ENCODE measurements at regions not wholly inside any gene's neighbourhood (a gene's known extent, or its start where the extent isn't known, plus 50 kb on each side); places are given as distances from the start of the nearest gene placed in this dataset.

DNA sequence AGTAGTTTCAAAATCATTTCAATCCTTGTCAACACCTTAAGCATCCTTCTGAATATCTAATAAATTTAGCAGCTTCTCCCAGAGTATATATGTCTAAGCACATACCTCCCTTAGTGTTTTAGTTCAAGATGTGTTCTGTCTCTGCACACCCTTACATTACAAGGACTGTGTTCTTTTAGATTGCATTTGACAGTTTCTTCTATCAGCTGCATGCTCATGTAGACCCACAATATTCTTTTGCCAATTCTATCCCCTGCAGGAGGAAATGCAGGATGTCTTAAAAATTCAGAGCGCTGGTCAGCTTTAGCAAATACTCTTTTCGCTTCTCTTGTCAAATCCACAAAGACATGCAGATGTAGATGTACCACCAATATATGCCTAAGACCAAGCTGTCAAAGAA, 145.8 kb upstream of the SLC30A5 start:
- H3K4me2 ChIP-seq: no peak overlapping the region
- no peak overlapping the region for H3K9ac ChIP-seq
- peaks cover 0 to 14% of the 10 kb centered on the region in 2 experiments; a peak in 2 of 4 replicates for H3K4me1 ChIP-seq (ENCODE audit: control insufficient read depth in 1 of 2, insufficient read depth in 2 of 2, low read depth in 1 of 2, low read length in 1 of 2)
- ChIA-PET POLR2A (interaction anchor here (0.5 kb wide), 1 partner anchor 422 kb away, joined by 3 read pairs; the partner anchor contains the start of gene RAD17), CTCF (interaction anchor here (0.8 kb wide), 2 partner anchors 14 to 35 kb away, joined by 3 read pairs; no protein-coding TSS in a partner anchor)
- no peaks in the 10 kb centered on the region for H3K9me2 ChIP-seq
- no peaks in the 10 kb centered on the region for H3K27me3 ChIP-seq (ENCODE audit: insufficient read depth)
- no peak for DNase-seq
- no peak overlapping the region for H2AFZ ChIP-seq (ENCODE audit: low read depth)
- H3K36me3 ChIP-seq (replicated peaks in 1 of 2; ENCODE audit: control insufficient read depth in 1 of 2, insufficient read depth in 2 of 2, low read length in 1 of 2): no peaks in the 10 kb centered on the region
- H3K79me2 ChIP-seq (ENCODE audit: insufficient read depth): no peaks in the 10 kb centered on the region
- no peaks in the 10 kb centered on the region for H3K9me3 ChIP-seq
- no peaks in the 10 kb centered on the region for H4K20me1 ChIP-seq (ENCODE audit: insufficient read depth)
- H3K4me3 ChIP-seq (ENCODE audit: low read depth in 2 of 2, low read length in 1 of 2): no peak overlapping the region
- 28% methylated on average over 2 of the region's 2 CpGs for WGBS (ENCODE audit: low lambda C conversion rate)
- TF ChIP-seq ZBTB33 (IDR thresholded peaks at IDR 0.05; ENCODE audit: borderline replicate concordance, low read depth) (no peak), RCOR1 (IDR thresholded peaks at IDR 0.05; ENCODE audit: low read length) (no peak), TAF1 (IDR thresholded peaks at IDR 0.05; ENCODE audit: borderline replicate concordance, low read depth, low read length) (no peak), NFIC (IDR thresholded peaks at IDR 0.05; ENCODE audit: borderline replicate concordance) (no peak), GATA2 (CRISPR knock-in tag; IDR thresholded peaks at IDR 0.05) (no peak), EZH2phosphoT487 (IDR thresholded peaks at IDR 0.05; ENCODE audit: borderline replicate concordance, low read depth) (no peak)
- no peaks in the 10 kb centered on the region for H3F3A ChIP-seq (replicated peaks; ENCODE audit: insufficient read depth)
- no peak overlapping the region for H3K27ac ChIP-seq (ENCODE audit: low read depth in 2 of 2, low read length in 1 of 2)

GRCh38 chr5:68949256-68949655, 144.6 kb upstream of the SLC30A5 start:
- Histone ChIP-seq H3K9ac (no peak overlapping the region), H3K9me2 (no peaks in the 10 kb centered on the region), H2AFZ (ENCODE audit: low read depth) (no peak overlapping the region), H3K4me2 (no peak overlapping the region), H3K36me3 (replicated peaks in 1 of 2; ENCODE audit: control insufficient read depth in 1 of 2, insufficient read depth in 2 of 2, low read length in 1 of 2) (no peaks in the 10 kb centered on the region), H3K9me3 (no peaks in the 10 kb centered on the region), H3K4me1 (ENCODE audit: control insufficient read depth in 1 of 2, insufficient read depth in 2 of 2, low read depth in 1 of 2, low read length in 1 of 2) (peaks cover 0 to 14% of the 10 kb centered on the region in 2 experiments; a peak in 2 of 4 replicates), H3F3A (replicated peaks; ENCODE audit: insufficient read depth) (no peaks in the 10 kb centered on the region), H3K4me3 (ENCODE audit: low read depth in 2 of 2, low read length in 1 of 2) (no peak overlapping the region), H3K79me2 (ENCODE audit: insufficient read depth) (no peaks in the 10 kb centered on the region), H3K27me3 (ENCODE audit: insufficient read depth) (no peaks in the 10 kb centered on the region), H3K27ac (ENCODE audit: low read depth in 2 of 2, low read length in 1 of 2) (no peak overlapping the region), H4K20me1 (ENCODE audit: insufficient read depth) (no peaks in the 10 kb centered on the region)
- WGBS (ENCODE audit: low lambda C conversion rate): 41% methylated on average over 3 of the region's 3 CpGs
- no peak for DNase-seq
- POLR2A ChIA-PET: no interaction called here
- CTCF ChIA-PET: interaction anchor here (1.7 to 2.9 kb wide), 4 partner anchors 9 to 663 kb away, joined by 4 to 10 read pairs (median 6); no protein-coding TSS in a partner anchor
- no peak for TF ChIP-seq FOXM1 (IDR thresholded peaks at IDR 0.05; ENCODE audit: low read depth)
- TF ChIP-seq NRF1 (IDR thresholded peaks at IDR 0.05; ENCODE audit: low read depth, low read length): no peak
- TF ChIP-seq EZH2phosphoT487 (IDR thresholded peaks at IDR 0.05; ENCODE audit: borderline replicate concordance, low read depth): no peak

DNA sequence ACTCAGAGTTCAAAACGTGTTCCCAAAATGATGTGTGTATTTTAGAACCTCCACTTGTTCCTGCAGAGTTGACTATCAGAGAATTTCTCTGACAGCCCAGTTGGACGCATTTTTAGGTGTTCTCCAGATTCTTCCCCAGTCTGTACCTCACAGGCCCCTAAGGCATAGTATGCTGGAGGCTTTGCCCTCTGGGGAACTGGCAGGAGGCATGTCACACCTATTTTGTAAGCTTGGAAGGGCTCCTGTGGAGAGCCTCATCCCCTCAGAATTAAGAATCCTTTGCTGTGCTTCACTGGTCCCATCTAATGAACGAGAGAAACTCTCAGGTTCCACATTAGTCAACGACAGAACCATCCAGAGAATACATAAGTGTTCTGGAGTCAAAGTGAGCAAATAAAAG, 144.1 kb upstream of the SLC30A5 start:
- Histone ChIP-seq H3K9ac (no peak overlapping the region), H3F3A (replicated peaks; ENCODE audit: insufficient read depth) (no peaks in the 10 kb centered on the region), H2AFZ (ENCODE audit: low read depth) (no peak overlapping the region), H3K4me3 (ENCODE audit: low read depth in 2 of 2, low read length in 1 of 2) (no peak overlapping the region), H3K9me2 (no peaks in the 10 kb centered on the region), H3K36me3 (replicated peaks in 1 of 2; ENCODE audit: control insufficient read depth in 1 of 2, insufficient read depth in 2 of 2, low read length in 1 of 2) (no peaks in the 10 kb centered on the region), H3K27me3 (ENCODE audit: insufficient read depth) (no peaks in the 10 kb centered on the region), H3K27ac (ENCODE audit: low read depth in 2 of 2, low read length in 1 of 2) (peak overlapping the region in 1 of 2 experiments; percentile 72; a peak in 2 of 4 replicates), H3K4me1 (ENCODE audit: control insufficient read depth in 1 of 2, insufficient read depth in 2 of 2, low read depth in 1 of 2, low read length in 1 of 2) (peaks cover 0 to 14% of the 10 kb centered on the region in 2 experiments; a peak in 2 of 4 replicates), H3K79me2 (ENCODE audit: insufficient read depth) (no peaks in the 10 kb centered on the region), H3K4me2 (no peak overlapping the region), H4K20me1 (ENCODE audit: insufficient read depth) (no peaks in the 10 kb centered on the region), H3K9me3 (no peaks in the 10 kb centered on the region)
- 19% methylated on average over 4 of the region's 4 CpGs for WGBS (ENCODE audit: low lambda C conversion rate)
- ChIA-PET POLR2A (no interaction called here), CTCF (interaction anchor here (1.0 to 2.9 kb wide), 6 partner anchors 9 to 663 kb away, joined by 3 to 11 read pairs (median 6); no protein-coding TSS in a partner anchor)
- TF ChIP-seq POLR2AphosphoS5 (IDR thresholded peaks at IDR 0.05; ENCODE audit: low read depth, low read length): no peak
- no peak for TF ChIP-seq TCF12 (IDR thresholded peaks at IDR 0.05)
- no peak for TF ChIP-seq TAF1 (IDR thresholded peaks at IDR 0.05; ENCODE audit: borderline replicate concordance, low read depth, low read length)
- TF ChIP-seq, protein P1, sequence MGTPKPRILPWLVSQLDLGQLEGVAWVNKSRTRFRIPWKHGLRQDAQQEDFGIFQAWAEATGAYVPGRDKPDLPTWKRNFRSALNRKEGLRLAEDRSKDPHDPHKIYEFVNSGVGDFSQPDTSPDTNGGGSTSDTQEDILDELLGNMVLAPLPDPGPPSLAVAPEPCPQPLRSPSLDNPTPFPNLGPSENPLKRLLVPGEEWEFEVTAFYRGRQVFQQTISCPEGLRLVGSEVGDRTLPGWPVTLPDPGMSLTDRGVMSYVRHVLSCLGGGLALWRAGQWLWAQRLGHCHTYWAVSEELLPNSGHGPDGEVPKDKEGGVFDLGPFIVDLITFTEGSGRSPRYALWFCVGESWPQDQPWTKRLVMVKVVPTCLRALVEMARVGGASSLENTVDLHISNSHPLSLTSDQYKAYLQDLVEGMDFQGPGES (IDR thresholded peaks at IDR 0.05; ENCODE audit: low read depth, low read length): no peak
- TF ChIP-seq ELF1 (IDR thresholded peaks at IDR 0.05): no peak
- DNase-seq: no peak
